ENCODE measurements at regions not wholly inside any gene's neighbourhood (a gene's known extent, or its start where the extent isn't known, plus 50 kb on each side); places are given as distances from the start of the nearest gene placed in this dataset.

GRCh38 chr13:57546942-57547341, 84.6 kb upstream of the PCDH17 start:
- H3K27ac Mint-ChIP-seq = no peak overlapping the region
- no peaks in the 10 kb centered on the region for H3K27me3 Mint-ChIP-seq

GRCh38 chr13:57552437-57552836, 79.1 kb upstream of the PCDH17 start:
- no peak overlapping the region for H3K27ac Mint-ChIP-seq
- no peak overlapping the region for H3K4me3 Mint-ChIP-seq
- no peaks in the 10 kb centered on the region for H3K4me1 Mint-ChIP-seq
- H3K27me3 Mint-ChIP-seq = no peaks in the 10 kb centered on the region
- H3K9me3 Mint-ChIP-seq = peaks cover 16% of the 10 kb centered on the region
- H3K36me3 Mint-ChIP-seq = no peaks in the 10 kb centered on the region

More at GRCh38 chr13:57546942-57547341, 84.6 kb upstream of the PCDH17 start:
- Mint-ChIP-seq H3K36me3 (no peaks in the 10 kb centered on the region), H3K9me3 (peaks cover 11% of the 10 kb centered on the region), H3K4me3 (no peak overlapping the region), H3K4me1 (no peaks in the 10 kb centered on the region)

- Mint-ChIP-seq H3K4me1 (no peaks in the 10 kb centered on the region), H3K4me3 (no peak overlapping the region), H3K9me3 (peaks cover 11% of the 10 kb centered on the region), H3K36me3 (no peaks in the 10 kb centered on the region), H3K27ac (no peak overlapping the region), H3K27me3 (no peaks in the 10 kb centered on the region)
These were observed 77.6 kb upstream of the PCDH17 start for GRCh38 chr13:57553932-57554331.

GRCh38 chr13:57558051-57558467, 73.5 kb upstream of the PCDH17 start:
- Mint-ChIP-seq H3K36me3 (no peaks in the 10 kb centered on the region), H3K9me3 (peaks cover 5% of the 10 kb centered on the region), H3K27me3 (no peaks in the 10 kb centered on the region), H3K27ac (no peak overlapping the region), H3K4me3 (no peak overlapping the region), H3K4me1 (no peaks in the 10 kb centered on the region)

- H3K9me3 Mint-ChIP-seq = peaks cover 19% of the 10 kb centered on the region
- no peak overlapping the region for H3K4me3 Mint-ChIP-seq
- no peaks in the 10 kb centered on the region for H3K27me3 Mint-ChIP-seq
- H3K27ac Mint-ChIP-seq = no peak overlapping the region
- H3K4me1 Mint-ChIP-seq = no peaks in the 10 kb centered on the region
- no peaks in the 10 kb centered on the region for H3K36me3 Mint-ChIP-seq
These were observed 62.7 kb upstream of the PCDH17 start for GRCh38 chr13:57568865-57569264.

GRCh38 chr13:57569986-57570385, 61.6 kb upstream of the PCDH17 start:
- Mint-ChIP-seq H3K27ac (no peak overlapping the region), H3K27me3 (no peaks in the 10 kb centered on the region), H3K9me3 (peaks cover 15% of the 10 kb centered on the region), H3K4me3 (no peak overlapping the region), H3K36me3 (no peaks in the 10 kb centered on the region), H3K4me1 (no peaks in the 10 kb centered on the region)

Data from activated naive CD4-positive, alpha-beta T cell treated with anti-CD3 and anti-CD28 coated beads, Interleukin-2, amount 50 U/mL, for 24 hours (primary cell).